HepG2 (cell line): ENCODE measurements at regions not wholly inside any gene's neighbourhood (a gene's known extent, or its start where the extent isn't known, plus 50 kb on each side); places are given as distances from the start of the nearest gene placed in this dataset.

Experiments used
- ATF7 ChIP-seq, 2 experiments: fragments of 450-650 bp in 1 of 2; sonication (generic) in 1 of 2; formaldehyde crosslinking in 1 of 2; IDR thresholded peaks; 2 replicates each; pipeline versions ENCODE4 v1.4.0 to v1.6.1; 2016 to 2020; ENCODE audit warnings: antibody characterized with exemption in 1 of 2, mild to moderate bottlenecking in 1 of 2, missing genetic modification reagents in 1 of 2
- CREM ChIP-seq, 2 experiments: sonication (generic) in 1 of 2; formaldehyde crosslinking in 1 of 2; IDR thresholded peaks; 2 replicates each; pipeline versions ENCODE4 v1.4.0 to v1.6.1; 2016 to 2020; ENCODE audit warnings: antibody characterized with exemption in 1 of 2, mild to moderate bottlenecking in 1 of 2, missing genetic modification reagents in 1 of 2
- GRHL1 ChIP-seq: sonication (generic); formaldehyde crosslinking; conservative IDR thresholded peaks from 2 replicates; pipeline ENCODE4 v1.8.0; 2022; ENCODE audit warnings: missing genetic modification reagents
- HDAC6 ChIP-seq: fragments of 200-600 bp; sonication (generic); IDR thresholded peaks from 2 replicates; pipeline ENCODE4 v1.7.0; 2017; ENCODE audit warnings: mild to moderate bottlenecking, antibody characterized with exemption, low read length, low read depth
- HOXA9 ChIP-seq: sonication (generic); formaldehyde crosslinking; IDR thresholded peaks from 2 replicates; pipeline ENCODE4 v1.8.1; 2022; ENCODE audit warnings: missing genetic modification reagents, mild to moderate bottlenecking, moderate library complexity, borderline replicate concordance
- NFE2 ChIP-seq: sonication (generic); formaldehyde crosslinking; IDR thresholded peaks from 2 replicates; pipeline ENCODE4 v1.4.0; 2020; ENCODE audit warnings: missing genetic modification reagents
- TBX2 ChIP-seq: sonication (generic); formaldehyde crosslinking; IDR thresholded peaks from 2 replicates; pipeline ENCODE4 v1.5.0; 2020; ENCODE audit warnings: missing genetic modification reagents, mild to moderate bottlenecking, borderline replicate concordance
- ZBTB49 ChIP-seq: sonication (generic); formaldehyde crosslinking; IDR thresholded peaks from 2 replicates; pipeline ENCODE4 v1.4.0; 2020; ENCODE audit warnings: missing genetic modification reagents, borderline replicate concordance
- ZFY ChIP-seq: sonication (generic); formaldehyde crosslinking; IDR thresholded peaks from 2 replicates; pipeline ENCODE4 v1.4.0; 2020; ENCODE audit warnings: missing genetic modification reagents
- ZNF138 ChIP-seq: sonication (generic); formaldehyde crosslinking; IDR thresholded peaks from 2 replicates; pipeline ENCODE4 v1.5.0; 2020; ENCODE audit warnings: mild to moderate bottlenecking, low read depth, missing genetic modification reagents

GRCh38 chr12:28603801-28604200 is 413.5 kb downstream of the CCDC91 start (continued):
- no peak for TF ChIP-seq CREM (IDR thresholded peaks at IDR 0.05)
- no peak for TF ChIP-seq CREM (CRISPR knock-in tag; IDR thresholded peaks at IDR 0.05)
- TF ChIP-seq ZBTB49 (CRISPR knock-in tag): no peak
- TF ChIP-seq ZFY (CRISPR knock-in tag): no peak
- no peak for TF ChIP-seq TBX2 (CRISPR knock-in tag)
- TF ChIP-seq ATF7 (IDR thresholded peaks at IDR 0.05): no peak
- TF ChIP-seq ATF7 (CRISPR knock-in tag; IDR thresholded peaks at IDR 0.05): no peak
- no peak for TF ChIP-seq ZNF138 (CRISPR knock-in tag)
- TF ChIP-seq NFE2 (CRISPR knock-in tag): no peak
- TF ChIP-seq GRHL1 (CRISPR knock-in tag): no peak
- no peak for TF ChIP-seq HOXA9 (CRISPR knock-in tag)
- TF ChIP-seq HDAC6: no peak
